Common myeloid progenitor, CD34-positive (primary cell): ENCODE measurements at regions not wholly inside any gene's neighbourhood (a gene's known extent, or its start where the extent isn't known, plus 50 kb on each side); places are given as distances from the start of the nearest gene placed in this dataset.

Source experiments
- CTCF ChIA-PET: fragments of 350-600 bp; sonication (Branson Sonifier 250); formaldehyde crosslinking; loops from one replicate; lab custom pipeline; 2021; ENCODE audit warnings: antibody characterized with exemption; lab: Charles Lee
- POLR2A ChIA-PET: fragments of 350-600 bp; sonication (Branson Sonifier 250); formaldehyde crosslinking; loops from one replicate; lab custom pipeline; 2021; ENCODE audit warnings: antibody characterized with exemption; lab: Charles Lee
- DNase-seq, 3 donors: peaks; one replicate each; pipeline versions ENCODE4 v3.0.0 to v3.0.0-alpha.2; 2013
- H3K27ac ChIP-seq, 2 experiments: 1 replicate in 1 of 2; 2 replicates in 1 of 2; pipeline ENCODE4 v1.7.0; 2013; ENCODE audit warnings: inconsistent platforms in 2 of 2, low read length in 2 of 2, mild to moderate bottlenecking in 2 of 2, low read depth in 1 of 2, moderate library complexity in 1 of 2; ENCODE audit not compliant: severe bottlenecking in 2 of 2, insufficient read depth in 1 of 2, poor library complexity in 1 of 2
- H3K27me3 ChIP-seq, 5 experiments: replicated peaks in 2 of 5; 1 replicate in 3 of 5; 2 replicates in 2 of 5; pipeline versions ENCODE4 v1.6.1 to v1.7.0; 2013; ENCODE audit warnings: low read length in 4 of 5, mild to moderate bottlenecking in 2 of 5, moderate library complexity in 2 of 5, inconsistent platforms in 1 of 5; ENCODE audit not compliant: insufficient read depth in 5 of 5, control insufficient read depth in 4 of 5
- H3K36me3 ChIP-seq, 4 experiments: 1 replicate in 2 of 4; 2 replicates in 2 of 4; pipeline versions ENCODE4 v1.6.1 to v1.7.0; 2013; ENCODE audit warnings: low read length in 3 of 4, control low read depth in 1 of 4, mild to moderate bottlenecking in 1 of 4; ENCODE audit not compliant: control insufficient read depth in 4 of 4, insufficient read depth in 4 of 4
- H3K4me1 ChIP-seq, 4 experiments: 1 replicate in 3 of 4; 2 replicates in 1 of 4; pipeline versions ENCODE4 v1.6.1 to v1.7.1; 2013; ENCODE audit warnings: low read length in 3 of 4, mild to moderate bottlenecking in 3 of 4, control low read depth in 1 of 4, inconsistent platforms in 1 of 4, moderate library complexity in 1 of 4; ENCODE audit not compliant: control insufficient read depth in 4 of 4, insufficient read depth in 4 of 4; ENCODE audit errors: control extremely low read depth in 1 of 4
- H3K4me3 ChIP-seq, 7 experiments: 1 replicate in 4 of 7; 2 replicates in 3 of 7; pipeline versions ENCODE4 v1.5.1 to v1.7.0; 2013; ENCODE audit warnings: mild to moderate bottlenecking in 7 of 7, low read length in 6 of 7, moderate library complexity in 6 of 7, inconsistent platforms in 2 of 7, low read depth in 2 of 7, control low read depth in 1 of 7; ENCODE audit not compliant: insufficient read depth in 4 of 7, control insufficient read depth in 1 of 7; ENCODE audit errors: extremely low read depth in 1 of 7
- H3K9me3 ChIP-seq, 5 experiments: 1 replicate in 4 of 5; 2 replicates in 1 of 5; pipeline versions ENCODE4 v1.6.1 to v1.7.1; 2013; ENCODE audit warnings: low read length in 4 of 5, mild to moderate bottlenecking in 2 of 5, inconsistent platforms in 1 of 5, low read depth in 1 of 5, moderate library complexity in 1 of 5; ENCODE audit not compliant: control insufficient read depth in 4 of 5, insufficient read depth in 2 of 5; ENCODE audit errors: control extremely low read depth in 1 of 5
- WGBS: methylation state at CpG from one replicate; pipeline ENCODE4 v1.1.5; 2013; ENCODE audit not compliant: insufficient coverage; 5-methylcytosine and 5-hydroxymethylcytosine counted together

GRCh38 chr4:184934961-184935360 is 83.3 kb upstream of the HELT start:
- Histone ChIP-seq H3K9me3 (no peaks in the 10 kb centered on the region), H3K36me3 (no peaks in the 10 kb centered on the region), H3K4me3 (no peak overlapping the region), H3K27me3 (no peaks in the 10 kb centered on the region), H3K27ac (no peak overlapping the region), H3K4me1 (no peaks in the 10 kb centered on the region)
- no peak for DNase-seq
- POLR2A ChIA-PET, result no interaction called here
- 95% methylated on average over 5 of the region's 5 CpGs for WGBS
- CTCF ChIA-PET, result interaction anchor here (0.7 kb wide), 1 partner anchor 18 kb away, joined by 3 read pairs; no protein-coding TSS in a partner anchor

- DNase-seq, result no peak
- H3K4me3 ChIP-seq, result no peak overlapping the region
- H3K27me3 ChIP-seq, result no peaks in the 10 kb centered on the region
- no peaks in the 10 kb centered on the region for H3K4me1 ChIP-seq
- no peaks in the 10 kb centered on the region for H3K36me3 ChIP-seq
- WGBS, result 100% methylated on average over 4 of the region's 6 CpGs
- H3K9me3 ChIP-seq, result no peaks in the 10 kb centered on the region
- H3K27ac ChIP-seq, result no peak overlapping the region
- ChIA-PET CTCF (interaction anchor here (1.3 to 1.5 kb wide), 2 partner anchors 16 to 22 kb away, joined by 3 read pairs; no protein-coding TSS in a partner anchor), POLR2A (no interaction called here)
These were observed 82.2 kb upstream of the HELT start for GRCh38 chr4:184936071-184936470.

GRCh38 chr4:184937030-184937710 is 81.1 kb upstream of the HELT start:
- Histone ChIP-seq H3K4me3 (no peak overlapping the region), H3K27ac (no peak overlapping the region), H3K9me3 (no peaks in the 10 kb centered on the region), H3K27me3 (no peaks in the 10 kb centered on the region), H3K36me3 (no peaks in the 10 kb centered on the region), H3K4me1 (no peaks in the 10 kb centered on the region)
- no peak for DNase-seq
- POLR2A ChIA-PET, result interaction anchor here (0.6 kb wide), 1 partner anchor 682 kb away, joined by 3 read pairs; no protein-coding TSS in a partner anchor
- WGBS, result no CpG with 5 or more reads among the region's 1 CpG
- CTCF ChIA-PET, result interaction anchor here (1.2 to 1.5 kb wide), 4 partner anchors 10 to 101 kb away, joined by 3 to 4 read pairs (median 4); no protein-coding TSS in a partner anchor

GRCh38 chr4:184937745-184938144 is 80.5 kb upstream of the HELT start:
- 86% methylated on average over 8 of the region's 10 CpGs for whole genome bisulfite sequencing
- H3K36me3 ChIP-seq, result no peaks in the 10 kb centered on the region
- CTCF ChIA-PET, result interaction anchor here (1.2 to 1.3 kb wide), 3 partner anchors 9 to 101 kb away, joined by 3 to 4 read pairs (median 4); no protein-coding TSS in a partner anchor
- POLR2A ChIA-PET, result no interaction called here
- no peaks in the 10 kb centered on the region for H3K4me1 ChIP-seq
- DNase-seq, result no peak
- no peaks in the 10 kb centered on the region for H3K9me3 ChIP-seq
- H3K27ac ChIP-seq, result no peak overlapping the region
- no peak overlapping the region for H3K4me3 ChIP-seq
- no peaks in the 10 kb centered on the region for H3K27me3 ChIP-seq

DNA sequence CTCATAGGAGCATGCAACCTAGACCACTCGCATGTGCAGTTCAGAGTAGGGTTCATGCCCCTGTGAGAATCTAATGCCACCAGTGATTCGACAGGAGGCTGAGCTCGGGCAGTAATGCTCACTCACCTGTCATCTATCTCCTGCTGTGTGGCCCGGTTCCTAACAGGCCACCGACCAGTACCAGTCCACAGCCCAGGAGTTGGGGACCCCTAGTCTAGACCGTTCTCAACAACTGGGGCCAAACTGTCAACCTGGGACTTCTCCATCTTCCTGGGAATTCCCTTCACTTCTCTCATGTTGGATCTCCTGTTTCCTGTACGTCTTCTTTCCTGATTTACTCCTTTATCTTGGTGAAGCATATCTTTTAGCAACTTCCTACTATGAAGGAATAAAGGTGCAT is 79.4 kb upstream of the HELT start:
- H3K27ac ChIP-seq, result no peak overlapping the region
- H3K4me1 ChIP-seq, result no peaks in the 10 kb centered on the region
- H3K4me3 ChIP-seq, result no peak overlapping the region
- no peaks in the 10 kb centered on the region for H3K27me3 ChIP-seq
- no peaks in the 10 kb centered on the region for H3K36me3 ChIP-seq
- POLR2A ChIA-PET, result no interaction called here
- WGBS, result 100% methylated on average over 7 of the region's 7 CpGs
- CTCF ChIA-PET, result interaction anchor here (1.3 kb wide), 1 partner anchor 8 kb away, joined by 3 read pairs; no protein-coding TSS in a partner anchor
- DNase-seq, result no peak
- peaks cover 0 to under 1% (median 0%) of the 10 kb centered on the region in 5 experiments for H3K9me3 ChIP-seq

DNA sequence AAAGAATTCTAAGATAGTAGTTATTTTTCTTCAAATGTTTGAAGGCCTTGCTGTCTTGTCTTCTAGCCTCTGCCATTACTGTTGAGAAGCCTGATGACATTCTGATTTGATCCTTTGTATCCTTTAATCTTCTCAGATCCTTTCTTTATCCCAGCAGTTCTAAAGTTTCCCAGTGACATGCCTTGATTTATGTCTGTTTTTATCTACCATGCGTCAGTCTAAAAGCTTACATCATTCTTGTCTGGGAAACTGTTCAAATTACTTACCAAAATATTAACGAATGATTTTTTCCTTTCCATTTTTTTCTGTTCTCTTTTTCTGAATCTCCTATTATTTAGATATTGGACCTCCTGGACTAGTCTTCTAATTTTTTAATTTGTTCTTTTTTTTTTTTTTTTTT is 78.3 kb upstream of the HELT start:
- Histone ChIP-seq H3K36me3 (no peaks in the 10 kb centered on the region), H3K27ac (no peak overlapping the region), H3K4me1 (no peaks in the 10 kb centered on the region), H3K4me3 (no peak overlapping the region), H3K9me3 (peaks cover 0 to 2% (median 0%) of the 10 kb centered on the region in 5 experiments), H3K27me3 (no peaks in the 10 kb centered on the region)
- no peak for DNase-seq
- ChIA-PET CTCF (no interaction called here), POLR2A (interaction anchor here (0.6 kb wide), 1 partner anchor 157 kb away, joined by 4 read pairs; no protein-coding TSS in a partner anchor)
- WGBS, result 100% methylated on average over 1 of the region's 2 CpGs

DNA sequence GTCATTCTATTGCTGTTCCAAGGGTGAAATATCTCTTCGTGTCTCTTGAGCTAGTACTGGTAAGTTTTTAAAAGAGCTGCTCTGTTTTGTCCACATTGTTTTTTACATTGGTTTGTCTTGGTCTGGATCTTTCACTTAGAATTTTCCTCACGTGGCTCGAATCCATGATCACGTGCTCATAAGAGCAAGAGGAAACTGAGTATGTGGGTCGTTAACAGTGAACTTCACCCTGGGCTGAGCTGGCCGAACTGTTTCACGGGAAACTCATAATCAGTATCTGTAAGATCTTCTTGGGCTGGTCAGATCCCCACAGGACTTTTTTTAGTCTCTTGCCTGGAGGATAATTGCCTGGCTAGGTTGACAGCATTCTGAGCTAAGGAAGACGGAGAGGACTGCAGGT is 77.8 kb upstream of the HELT start:
- Histone ChIP-seq H3K4me3 (no peak overlapping the region), H3K4me1 (no peaks in the 10 kb centered on the region), H3K9me3 (peaks cover 0 to 2% (median 0%) of the 10 kb centered on the region in 5 experiments), H3K27ac (no peak overlapping the region), H3K36me3 (no peaks in the 10 kb centered on the region), H3K27me3 (no peaks in the 10 kb centered on the region)
- 100% methylated on average over 6 of the region's 8 CpGs for WGBS
- POLR2A ChIA-PET, result interaction anchor here (0.6 kb wide), 1 partner anchor 157 kb away, joined by 4 read pairs; no protein-coding TSS in a partner anchor
- CTCF ChIA-PET, result no interaction called here
- DNase-seq, result no peak
